Fibroblast of villous mesenchyme (primary cell): ENCODE measurements at regions not wholly inside any gene's neighbourhood (a gene's known extent, or its start where the extent isn't known, plus 50 kb on each side); places are given as distances from the start of the nearest gene placed in this dataset.

ENCODE experiments used
- DNase-seq: peaks from one replicate; pipeline ENCODE4 v3.0.0-alpha.2; 2010; ENCODE audit warnings: low read depth
- H3K4me3 ChIP-seq: 2 replicates; pipeline ENCODE4 v1.5.1; 2011; ENCODE audit warnings: low read depth, mild to moderate bottlenecking, low read length
- TF ChIP-seq, protein P1 (sequence below): IDR thresholded peaks from 2 replicates; pipeline ENCODE4 v1.5.1; 2012; ENCODE audit warnings: low read depth, mild to moderate bottlenecking, low read length; ENCODE audit not compliant: insufficient read depth

DNA sequence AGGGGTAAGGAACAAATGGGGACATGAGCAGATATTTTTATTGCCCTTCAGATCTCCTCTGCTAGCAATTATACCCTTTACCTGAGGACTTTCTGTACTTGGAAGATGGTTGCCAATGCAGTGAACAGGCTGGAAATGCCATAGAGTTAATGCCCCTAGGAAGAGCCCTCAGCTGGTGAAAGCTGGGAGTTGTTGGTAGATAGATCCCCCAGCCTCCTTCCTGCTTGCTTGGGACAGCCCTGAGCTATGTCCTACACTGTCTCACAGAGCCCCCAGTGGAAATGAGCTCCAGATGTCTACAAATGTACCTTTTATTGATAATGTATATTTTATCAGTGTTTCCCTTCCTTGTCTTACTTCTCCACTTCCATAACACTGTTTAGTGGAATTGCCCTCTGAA, 87.6 kb upstream of the PAK5 start:
- no peak overlapping the region for H3K4me3 ChIP-seq
- no peak for DNase-seq
- TF ChIP-seq, protein P1, sequence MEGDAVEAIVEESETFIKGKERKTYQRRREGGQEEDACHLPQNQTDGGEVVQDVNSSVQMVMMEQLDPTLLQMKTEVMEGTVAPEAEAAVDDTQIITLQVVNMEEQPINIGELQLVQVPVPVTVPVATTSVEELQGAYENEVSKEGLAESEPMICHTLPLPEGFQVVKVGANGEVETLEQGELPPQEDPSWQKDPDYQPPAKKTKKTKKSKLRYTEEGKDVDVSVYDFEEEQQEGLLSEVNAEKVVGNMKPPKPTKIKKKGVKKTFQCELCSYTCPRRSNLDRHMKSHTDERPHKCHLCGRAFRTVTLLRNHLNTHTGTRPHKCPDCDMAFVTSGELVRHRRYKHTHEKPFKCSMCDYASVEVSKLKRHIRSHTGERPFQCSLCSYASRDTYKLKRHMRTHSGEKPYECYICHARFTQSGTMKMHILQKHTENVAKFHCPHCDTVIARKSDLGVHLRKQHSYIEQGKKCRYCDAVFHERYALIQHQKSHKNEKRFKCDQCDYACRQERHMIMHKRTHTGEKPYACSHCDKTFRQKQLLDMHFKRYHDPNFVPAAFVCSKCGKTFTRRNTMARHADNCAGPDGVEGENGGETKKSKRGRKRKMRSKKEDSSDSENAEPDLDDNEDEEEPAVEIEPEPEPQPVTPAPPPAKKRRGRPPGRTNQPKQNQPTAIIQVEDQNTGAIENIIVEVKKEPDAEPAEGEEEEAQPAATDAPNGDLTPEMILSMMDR: no peak

DNA sequence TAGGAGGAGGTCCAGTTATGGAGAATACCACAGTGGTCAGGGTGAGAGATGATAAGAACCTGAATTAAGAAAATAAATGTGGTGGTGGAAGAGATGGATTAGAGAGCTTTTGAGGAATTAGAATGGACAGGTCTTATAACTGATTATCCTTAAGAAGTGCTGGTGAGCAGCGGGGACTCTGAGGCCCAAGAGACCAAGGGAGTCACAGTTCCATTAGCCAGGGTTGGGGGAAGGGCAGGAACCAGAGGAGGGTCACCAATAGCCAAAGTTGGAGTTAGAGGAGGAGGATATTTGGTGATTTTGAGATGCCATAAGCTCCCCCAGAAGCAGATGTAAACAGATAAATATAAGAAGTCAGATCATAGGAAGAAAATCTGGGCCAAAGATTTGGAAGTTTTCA, 87.1 kb upstream of the PAK5 start:
- DNase-seq: no peak
- TF ChIP-seq, protein P1: no peak

DNA sequence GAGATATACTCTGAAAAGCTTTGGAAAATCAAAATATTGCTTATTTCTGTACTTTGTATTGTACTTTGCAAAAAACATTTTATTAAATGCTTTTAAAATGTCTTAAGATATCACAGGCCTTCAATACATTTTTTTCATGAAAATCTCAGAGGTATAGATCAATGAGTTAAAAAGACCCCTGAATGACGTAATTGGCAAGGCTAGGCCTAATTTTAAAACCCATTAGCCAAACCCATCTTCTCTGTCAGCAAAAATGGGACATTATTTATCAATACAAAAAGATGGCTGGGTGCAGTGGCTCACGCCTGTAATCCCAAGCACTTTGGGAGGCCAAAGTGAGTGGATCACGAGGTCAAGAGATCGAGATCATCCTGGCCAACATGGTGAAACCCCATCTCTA, 84.8 kb upstream of the PAK5 start:
- DNase-seq: no peak
- TF ChIP-seq, protein P1: no peak
- H3K4me3 ChIP-seq: no peak overlapping the region

More for the DNA sequence above, 87.1 kb upstream of the PAK5 start:
- no peak overlapping the region for H3K4me3 ChIP-seq

DNA sequence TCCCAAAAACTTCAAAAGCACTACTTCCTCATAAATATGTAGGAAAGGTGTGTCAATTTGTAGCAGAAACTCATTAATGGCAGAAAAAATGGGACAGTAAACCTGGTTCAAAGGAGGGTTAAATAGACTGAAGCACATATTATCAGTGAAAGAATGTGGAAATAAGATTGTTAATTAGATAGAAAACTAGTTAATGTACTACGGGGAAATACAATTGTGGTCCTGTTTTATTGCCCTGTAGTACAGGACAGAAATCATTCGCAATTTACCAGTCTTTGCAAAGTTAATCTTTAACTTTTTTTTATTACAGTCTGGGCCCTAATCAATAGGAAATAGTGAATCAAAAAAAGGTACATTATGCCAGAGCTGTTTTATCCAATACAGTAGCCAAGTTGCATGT, 82.0 kb upstream of the PAK5 start:
- TF ChIP-seq, protein P1: no peak
- no peak overlapping the region for H3K4me3 ChIP-seq
- DNase-seq: no peak

DNA sequence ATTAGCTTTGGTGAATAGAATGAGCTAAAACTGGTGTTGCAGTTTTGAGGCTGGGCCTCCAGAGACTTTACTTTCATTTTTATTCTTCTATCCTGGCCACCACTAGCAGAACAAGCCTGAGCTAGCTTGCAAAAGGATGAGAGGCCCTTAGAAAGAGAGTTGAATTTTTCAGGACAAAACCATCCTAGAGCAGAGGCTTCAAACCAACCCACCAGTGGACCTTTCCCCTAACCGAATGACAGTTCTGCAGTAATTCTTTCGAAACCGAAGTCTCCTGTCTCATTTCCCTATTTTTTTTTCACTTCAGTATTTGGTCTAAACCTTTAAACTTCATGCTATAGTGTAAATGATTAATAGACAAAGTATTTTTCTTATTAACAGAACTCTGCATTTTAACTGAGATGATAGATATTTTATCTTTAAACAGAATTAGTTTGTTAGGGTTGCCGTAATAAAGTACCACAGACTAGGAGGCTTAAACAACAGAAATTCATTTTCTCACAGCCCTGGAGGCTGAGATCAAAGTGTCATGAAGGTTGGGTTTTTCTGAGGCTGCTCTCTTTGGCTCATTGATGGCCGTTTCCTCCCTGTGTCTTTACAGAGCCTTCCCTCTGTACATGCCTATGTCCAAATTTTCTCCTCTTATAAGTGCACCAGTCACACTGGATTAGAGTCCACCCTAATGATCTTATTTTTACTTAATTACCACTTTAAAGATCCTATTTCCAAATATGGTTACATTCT, 80.6 kb upstream of the PAK5 start:
- TF ChIP-seq, protein P1: no peak
- no peak for DNase-seq
- no peak overlapping the region for H3K4me3 ChIP-seq

DNA sequence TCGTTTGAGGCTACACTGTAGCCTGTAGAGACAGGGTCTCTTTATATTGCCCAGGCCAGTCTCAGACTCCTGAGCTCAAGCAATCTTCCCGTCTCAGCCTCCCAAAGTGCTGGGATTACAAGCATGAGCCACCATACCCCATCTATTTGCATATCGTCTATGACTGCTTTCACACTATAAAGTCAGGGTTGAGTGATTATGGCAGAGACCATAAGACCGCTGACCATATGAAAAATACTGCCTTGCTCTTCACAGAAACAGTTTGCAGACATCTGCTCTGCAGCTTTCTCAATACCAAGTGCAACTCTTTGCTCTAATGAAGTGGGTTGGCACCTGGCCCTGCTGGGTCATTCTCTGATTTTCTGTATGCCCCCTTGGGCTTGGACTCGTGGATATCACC, 79.5 kb upstream of the PAK5 start:
- no peak overlapping the region for H3K4me3 ChIP-seq
- TF ChIP-seq, protein P1: no peak
- DNase-seq: no peak

DNA sequence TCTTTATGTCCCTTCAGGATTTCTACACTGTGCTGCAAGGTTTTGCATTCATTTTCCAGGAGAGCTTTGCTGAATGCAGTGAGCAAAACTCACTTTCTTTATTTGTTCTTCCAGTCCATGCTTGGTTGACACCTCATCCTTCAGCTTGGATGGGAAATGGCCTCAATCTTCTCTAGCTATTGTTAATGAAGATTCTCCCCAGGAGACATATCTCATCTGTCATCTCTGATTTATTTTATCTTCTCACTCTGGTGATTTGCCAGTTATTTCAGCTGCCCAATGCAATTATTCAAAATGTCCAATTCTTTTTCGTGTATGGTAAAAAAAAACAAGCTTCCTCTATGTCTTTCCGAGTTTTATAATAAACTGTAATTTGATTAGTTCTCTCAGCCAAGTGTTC, 77.9 kb upstream of the PAK5 start:
- TF ChIP-seq, protein P1: no peak
- no peak for DNase-seq
- H3K4me3 ChIP-seq: no peak overlapping the region
